ENCODE measurements at regions not wholly inside any gene's neighbourhood (a gene's known extent, or its start where the extent isn't known, plus 50 kb on each side); places are given as distances from the start of the nearest gene placed in this dataset.
"Not testable (repeated sequence)": the region's sequence is repeated elsewhere in the genome, so short reads cannot be mapped to it uniquely, and the experiment has no call there.

- not testable (repeated sequence) for TF ChIP-seq CTCF (IDR thresholded peaks at IDR 0.05; ENCODE audit: insufficient read depth, low read depth, low read length); EZH2 (IDR thresholded peaks at IDR 0.05; ENCODE audit: insufficient read depth, low read length)
These were observed 250.4 kb downstream of the CWH43 start for GRCh38 chr4:49236474-49236873.
